Panc1 (cell line): ENCODE measurements at regions not wholly inside any gene's neighbourhood (a gene's known extent, or its start where the extent isn't known, plus 50 kb on each side); places are given as distances from the start of the nearest gene placed in this dataset.

Experiments used
- ATAC-seq: fragments of 200-7000 bp; cut with Tn5 transposase; 2 replicates; pipeline ENCODE4 v1.9.1; 2020; ENCODE audit warnings: mild to moderate bottlenecking, moderate library complexity
- BruUV-seq: library from RNA; stranded (reverse); fragments of 400-500 nt; replicated peaks from 2 replicates; lab custom pipeline; 2021; lab: Mats Ljungman, UMichigan
- CTCF ChIA-PET: fragments of 300-600 bp; sonication (Branson Sonifier 250); formaldehyde crosslinking; loops from one replicate; lab custom pipeline; 2022; ENCODE audit warnings: antibody characterized with exemption; lab: Charles Lee
- POLR2A ChIA-PET: fragments of 300-600 bp; sonication (Branson Sonifier 250); formaldehyde crosslinking; loops from one replicate; lab custom pipeline; 2022; ENCODE audit warnings: antibody characterized with exemption; lab: Charles Lee
- DNase-seq: peaks from one replicate; pipeline ENCODE4 v3.0.0-alpha.2; 2010; ENCODE audit warnings: low read depth, low spot score
- H3K27ac ChIP-seq: 2 replicates; pipeline ENCODE4 v1.5.1; 2011; ENCODE audit warnings: mild to moderate bottlenecking, low read length, inconsistent platforms
- H3K27me3 ChIP-seq: fragments of 200-500 bp; sonication (Bioruptor generic); 2 replicates; pipeline ENCODE4 v1.6.0; 2014; ENCODE audit warnings: low read length, inconsistent platforms; ENCODE audit not compliant: control insufficient read depth, insufficient read depth
- H3K36me3 ChIP-seq: fragments of 200-500 bp; sonication (Bioruptor generic); 2 replicates; pipeline ENCODE4 v1.5.1; 2014; ENCODE audit warnings: inconsistent platforms, mild to moderate bottlenecking, low read length, moderate library complexity; ENCODE audit not compliant: control insufficient read depth, insufficient read depth
- H3K4me1 ChIP-seq: 2 replicates; pipeline ENCODE4 v1.5.1; 2011; ENCODE audit warnings: inconsistent platforms, mild to moderate bottlenecking, low read length, moderate library complexity; ENCODE audit not compliant: control insufficient read depth, insufficient read depth
- H3K4me3 ChIP-seq, 2 experiments: 2 replicates each; pipeline ENCODE4 v1.5.1; 2011 to 2012; ENCODE audit warnings: low read depth in 2 of 2, low read length in 2 of 2, mild to moderate bottlenecking in 2 of 2, inconsistent platforms in 1 of 2, moderate library complexity in 1 of 2
- H3K9me3 ChIP-seq: fragments of 200-500 bp; sonication (Bioruptor generic); 2 replicates; pipeline ENCODE4 v1.5.1; 2014; ENCODE audit warnings: low read depth, mild to moderate bottlenecking, inconsistent platforms, low read length, moderate library complexity; ENCODE audit not compliant: control insufficient read depth, insufficient read depth
- POLR2AphosphoS5 ChIP-seq: IDR thresholded peaks from 2 replicates; pipeline ENCODE4 v1.6.1; 2012; ENCODE audit warnings: mild to moderate bottlenecking, low read depth, low read length, moderate library complexity
- SIN3A ChIP-seq: IDR thresholded peaks from 2 replicates; pipeline ENCODE4 v1.6.1; 2012; ENCODE audit warnings: low read depth, mild to moderate bottlenecking, low read length, moderate library complexity, borderline replicate concordance; ENCODE audit not compliant: insufficient read depth
- TCF7L2 ChIP-seq: IDR thresholded peaks from 2 replicates; pipeline ENCODE4 v1.6.1; 2011; ENCODE audit warnings: mild to moderate bottlenecking, low read depth, low read length, inconsistent platforms
- in situ Hi-C: cut with HindIII; loops from 2 replicates; pipeline ENCODE4 v1.10.0; 2016; ENCODE audit warnings: low sequenced_read_pairs, low pct_unique_long_range_greater_than_20kb
- intact Hi-C: fragments of 100-400 bp; cut with micrococcal nuclease; formaldehyde crosslinking; loops from one replicate; pipeline ENCODE4 v1.10.0; 2022; ENCODE audit not compliant: unreplicated experiment
- TF ChIP-seq, protein P1 (sequence below), 2 experiments: IDR thresholded peaks; 2 replicates each; pipeline ENCODE4 v1.6.1; 2011 to 2012; ENCODE audit warnings: low read depth in 2 of 2, control low read depth in 1 of 2, low read length in 1 of 2, mild to moderate bottlenecking in 1 of 2, moderate library complexity in 1 of 2; ENCODE audit not compliant: insufficient read depth in 1 of 2
- TF ChIP-seq, protein P2 (sequence below): fragments of 450-650 bp; IDR thresholded peaks from 2 replicates; pipeline ENCODE4 v1.5.1; 2017; ENCODE audit warnings: mild to moderate bottlenecking

DNA sequence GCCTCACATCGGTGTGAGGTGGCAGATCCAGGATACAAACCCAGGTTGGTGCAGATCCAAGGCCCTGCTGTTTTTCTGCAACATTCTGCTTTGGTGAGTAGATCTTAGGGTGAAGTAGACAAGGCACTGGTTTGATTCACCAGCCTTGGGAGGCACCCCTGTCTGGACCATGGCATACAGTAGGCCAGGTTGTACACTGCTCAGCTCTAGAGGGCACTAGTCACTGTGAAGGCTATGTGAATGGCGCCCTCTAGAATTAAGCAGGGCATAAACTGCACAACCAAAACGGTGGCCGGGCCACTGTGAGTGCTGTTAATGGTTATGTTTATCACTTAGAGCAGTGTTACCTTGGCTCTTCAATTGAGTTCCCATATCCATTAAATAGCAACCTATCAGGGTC is 280.6 kb upstream of the PWP1 start:
- DNase-seq (no peak), ATAC-seq (peak; percentile 88)
- Histone ChIP-seq H3K4me3 (no peak overlapping the region), H3K4me1 (no peaks in the 10 kb centered on the region), H3K27ac (no peak overlapping the region), H3K9me3 (no peaks in the 10 kb centered on the region), H3K27me3 (peaks cover 3% of the 10 kb centered on the region; the same call in 1 of the 2 replicates), H3K36me3 (no peaks in the 10 kb centered on the region)
- in situ Hi-C loops, result no loop called here
- intact Hi-C loops, result loop anchor here (5.0 kb wide), 1 partner anchor 202 kb away; no protein-coding TSS in a partner anchor
- BruUV-seq, result no TSS peak
- CTCF ChIA-PET, result interaction anchor here (0.5 kb wide), 1 partner anchor 43 kb away, joined by 3 read pairs; no protein-coding TSS in a partner anchor
- TF ChIP-seq SIN3A (no peak), TCF7L2 (no peak), POLR2AphosphoS5 (no peak)
- TF ChIP-seq, protein P1, sequence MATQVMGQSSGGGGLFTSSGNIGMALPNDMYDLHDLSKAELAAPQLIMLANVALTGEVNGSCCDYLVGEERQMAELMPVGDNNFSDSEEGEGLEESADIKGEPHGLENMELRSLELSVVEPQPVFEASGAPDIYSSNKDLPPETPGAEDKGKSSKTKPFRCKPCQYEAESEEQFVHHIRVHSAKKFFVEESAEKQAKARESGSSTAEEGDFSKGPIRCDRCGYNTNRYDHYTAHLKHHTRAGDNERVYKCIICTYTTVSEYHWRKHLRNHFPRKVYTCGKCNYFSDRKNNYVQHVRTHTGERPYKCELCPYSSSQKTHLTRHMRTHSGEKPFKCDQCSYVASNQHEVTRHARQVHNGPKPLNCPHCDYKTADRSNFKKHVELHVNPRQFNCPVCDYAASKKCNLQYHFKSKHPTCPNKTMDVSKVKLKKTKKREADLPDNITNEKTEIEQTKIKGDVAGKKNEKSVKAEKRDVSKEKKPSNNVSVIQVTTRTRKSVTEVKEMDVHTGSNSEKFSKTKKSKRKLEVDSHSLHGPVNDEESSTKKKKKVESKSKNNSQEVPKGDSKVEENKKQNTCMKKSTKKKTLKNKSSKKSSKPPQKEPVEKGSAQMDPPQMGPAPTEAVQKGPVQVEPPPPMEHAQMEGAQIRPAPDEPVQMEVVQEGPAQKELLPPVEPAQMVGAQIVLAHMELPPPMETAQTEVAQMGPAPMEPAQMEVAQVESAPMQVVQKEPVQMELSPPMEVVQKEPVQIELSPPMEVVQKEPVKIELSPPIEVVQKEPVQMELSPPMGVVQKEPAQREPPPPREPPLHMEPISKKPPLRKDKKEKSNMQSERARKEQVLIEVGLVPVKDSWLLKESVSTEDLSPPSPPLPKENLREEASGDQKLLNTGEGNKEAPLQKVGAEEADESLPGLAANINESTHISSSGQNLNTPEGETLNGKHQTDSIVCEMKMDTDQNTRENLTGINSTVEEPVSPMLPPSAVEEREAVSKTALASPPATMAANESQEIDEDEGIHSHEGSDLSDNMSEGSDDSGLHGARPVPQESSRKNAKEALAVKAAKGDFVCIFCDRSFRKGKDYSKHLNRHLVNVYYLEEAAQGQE (IDR thresholded peaks at IDR 0.05; ENCODE audit: insufficient read depth in 1 of 2, low read depth in 2 of 2, low read length in 1 of 2), result no peak
- TF ChIP-seq, protein P2, sequence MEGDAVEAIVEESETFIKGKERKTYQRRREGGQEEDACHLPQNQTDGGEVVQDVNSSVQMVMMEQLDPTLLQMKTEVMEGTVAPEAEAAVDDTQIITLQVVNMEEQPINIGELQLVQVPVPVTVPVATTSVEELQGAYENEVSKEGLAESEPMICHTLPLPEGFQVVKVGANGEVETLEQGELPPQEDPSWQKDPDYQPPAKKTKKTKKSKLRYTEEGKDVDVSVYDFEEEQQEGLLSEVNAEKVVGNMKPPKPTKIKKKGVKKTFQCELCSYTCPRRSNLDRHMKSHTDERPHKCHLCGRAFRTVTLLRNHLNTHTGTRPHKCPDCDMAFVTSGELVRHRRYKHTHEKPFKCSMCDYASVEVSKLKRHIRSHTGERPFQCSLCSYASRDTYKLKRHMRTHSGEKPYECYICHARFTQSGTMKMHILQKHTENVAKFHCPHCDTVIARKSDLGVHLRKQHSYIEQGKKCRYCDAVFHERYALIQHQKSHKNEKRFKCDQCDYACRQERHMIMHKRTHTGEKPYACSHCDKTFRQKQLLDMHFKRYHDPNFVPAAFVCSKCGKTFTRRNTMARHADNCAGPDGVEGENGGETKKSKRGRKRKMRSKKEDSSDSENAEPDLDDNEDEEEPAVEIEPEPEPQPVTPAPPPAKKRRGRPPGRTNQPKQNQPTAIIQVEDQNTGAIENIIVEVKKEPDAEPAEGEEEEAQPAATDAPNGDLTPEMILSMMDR, result peak; percentile 72
- POLR2A ChIA-PET, result no interaction called here

DNA sequence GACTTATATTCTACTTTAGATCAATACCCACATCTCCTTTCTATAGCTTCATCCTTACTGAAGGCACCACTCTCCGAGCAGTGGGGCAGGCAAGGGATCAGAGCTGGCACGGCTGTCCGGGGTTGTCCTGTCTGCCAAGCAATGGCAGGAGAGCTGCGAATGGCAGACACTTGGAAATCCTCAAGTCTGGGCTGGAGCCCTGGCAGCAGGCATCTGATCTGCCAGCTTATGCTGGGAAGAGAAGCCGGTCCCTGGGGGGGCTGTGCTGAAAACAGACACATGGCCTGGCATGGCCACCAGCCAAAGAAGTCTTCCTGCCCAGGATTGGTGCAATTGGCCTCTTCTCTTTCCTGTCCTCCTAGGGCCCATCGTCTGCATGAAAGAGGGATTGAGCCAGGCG is 280.2 kb upstream of the PWP1 start:
- intact Hi-C loops, result no loop called here
- CTCF ChIA-PET, result interaction anchor here (0.5 kb wide), 1 partner anchor 43 kb away, joined by 3 read pairs; no protein-coding TSS in a partner anchor
- no peak overlapping the region for H3K4me3 ChIP-seq

More for the DNA sequence above, 280.2 kb upstream of the PWP1 start:
- Histone ChIP-seq H3K4me1 (no peaks in the 10 kb centered on the region), H3K27ac (no peak overlapping the region), H3K36me3 (no peaks in the 10 kb centered on the region), H3K27me3 (peaks cover 3% of the 10 kb centered on the region; the same call in 1 of the 2 replicates), H3K9me3 (no peaks in the 10 kb centered on the region)
- BruUV-seq, result no TSS peak
- ATAC-seq (no peak), DNase-seq (no peak)
- in situ Hi-C loops, result no loop called here
- TF ChIP-seq, protein P2, result no peak
- TF ChIP-seq, protein P1 (IDR thresholded peaks at IDR 0.05; ENCODE audit: insufficient read depth in 1 of 2, low read depth in 2 of 2, low read length in 1 of 2), result no peak
- no peak for TF ChIP-seq TCF7L2
- TF ChIP-seq POLR2AphosphoS5, result no peak
- no peak for TF ChIP-seq SIN3A
- POLR2A ChIA-PET, result no interaction called here
